GM12878 (cell line): ENCODE measurements at regions not wholly inside any gene's neighbourhood (a gene's known extent, or its start where the extent isn't known, plus 50 kb on each side); places are given as distances from the start of the nearest gene placed in this dataset.

ENCODE experiments used
- CTCF ChIP-seq, 3 experiments: IDR thresholded peaks in 2 of 3; conservative IDR thresholded peaks in 1 of 3; 2 replicates each; pipeline ENCODE4 v1.5.1; 2011; ENCODE audit warnings: low read depth in 3 of 3, low read length in 3 of 3, mild to moderate bottlenecking in 3 of 3, control low read depth in 2 of 3, moderate library complexity in 2 of 3, inconsistent platforms in 1 of 3, mixed read lengths in 1 of 3; ENCODE audit not compliant: control insufficient read depth in 2 of 3, insufficient read depth in 1 of 3; ENCODE audit errors: extremely low read depth in 1 of 3
- TF ChIP-seq, protein P1 (sequence below): IDR thresholded peaks from 2 replicates; pipeline ENCODE4 v1.6.1; 2011; ENCODE audit warnings: low read depth, mild to moderate bottlenecking, low read length, moderate library complexity, borderline replicate concordance; ENCODE audit errors: extremely low read depth

DNA sequence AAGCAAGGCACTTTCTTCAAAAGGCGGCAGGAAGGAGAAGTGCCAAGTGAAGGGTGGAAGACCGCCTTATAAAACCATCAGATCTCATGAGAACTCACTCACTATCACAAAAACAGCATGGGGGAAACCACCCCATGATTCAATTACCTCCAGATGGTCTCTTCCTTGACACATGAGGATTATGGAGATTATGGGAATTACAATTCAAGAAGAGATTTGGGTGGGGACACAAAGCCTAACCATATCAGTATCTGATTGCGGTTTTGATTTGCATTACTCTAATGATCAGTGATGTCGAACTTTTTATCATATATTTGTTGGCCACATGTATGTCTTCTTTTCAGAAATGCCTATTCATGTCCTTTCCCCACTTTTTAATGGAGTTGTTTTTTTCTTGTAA, 549.3 kb upstream of the IL12A start:
- no peak for TF ChIP-seq CTCF (IDR thresholded peaks at IDR 0.05 in 2 of 3, conservative IDR thresholded peaks at IDR 0.05 in 1 of 3; ENCODE audit: control insufficient read depth in 2 of 3, extremely low read depth in 1 of 3, insufficient read depth in 1 of 3, low read depth in 3 of 3, low read length in 3 of 3)
- TF ChIP-seq, protein P1, sequence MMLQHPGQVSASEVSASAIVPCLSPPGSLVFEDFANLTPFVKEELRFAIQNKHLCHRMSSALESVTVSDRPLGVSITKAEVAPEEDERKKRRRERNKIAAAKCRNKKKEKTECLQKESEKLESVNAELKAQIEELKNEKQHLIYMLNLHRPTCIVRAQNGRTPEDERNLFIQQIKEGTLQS, result no peak
